Stimulated activated naive B cell treated with anti-CD40 and anti-IgM and Interleukin-4, amounts not matched to agents 10 μg/mL and 1 μg/mL and 100 μg/mL, for 72 hours (primary cell): ENCODE measurements at regions not wholly inside any gene's neighbourhood (a gene's known extent, or its start where the extent isn't known, plus 50 kb on each side); places are given as distances from the start of the nearest gene placed in this dataset.

Experiments used
- ATAC-seq, 2 donors: fragments of 150-1000 bp; cut with Tn5 transposase; replicated peaks; 2 replicates each; pipeline ENCODE4 v1.10.0; 2021; ENCODE audit warnings: moderate library complexity in 1 of 2
- DNase-seq: peaks from one replicate; pipeline ENCODE4 v3.0.0; 2021
- H3K27ac Mint-ChIP-seq: one replicate; pipeline ENCODE4 v1.8.0; 2022; ENCODE audit warnings: mild to moderate bottlenecking, mixed read lengths
- H3K27me3 Mint-ChIP-seq, 2 donors: one replicate each; pipeline ENCODE4 v1.8.0; 2022; ENCODE audit warnings: mixed read lengths in 2 of 2
- H3K36me3 Mint-ChIP-seq, 2 donors: one replicate each; pipeline ENCODE4 v1.8.0; 2022; ENCODE audit warnings: mixed read lengths in 2 of 2, mild to moderate bottlenecking in 1 of 2
- H3K4me1 Mint-ChIP-seq, 2 donors: one replicate each; pipeline ENCODE4 v1.8.0; 2022; ENCODE audit warnings: mixed read lengths in 2 of 2, mild to moderate bottlenecking in 1 of 2
- H3K4me3 Mint-ChIP-seq, 2 donors: one replicate each; pipeline ENCODE4 v1.8.0; 2022; ENCODE audit warnings: mild to moderate bottlenecking in 2 of 2, mixed read lengths in 2 of 2, moderate library complexity in 1 of 2
- H3K9me3 Mint-ChIP-seq, 2 donors: one replicate each; pipeline ENCODE4 v1.8.0; 2022; ENCODE audit warnings: mixed read lengths in 2 of 2, mild to moderate bottlenecking in 1 of 2

GRCh38 chr7:113797420-113798010, 121.3 kb downstream of the PPP1R3A start:
- H3K4me1 Mint-ChIP-seq: no peaks in the 10 kb centered on the region
- H3K27me3 Mint-ChIP-seq: no peaks in the 10 kb centered on the region
- DNase-seq (no peak), ATAC-seq (no peak)
- no peak overlapping the region for H3K27ac Mint-ChIP-seq
- peaks cover 0 to 5% of the 10 kb centered on the region in 2 donors for H3K9me3 Mint-ChIP-seq
- H3K36me3 Mint-ChIP-seq: no peaks in the 10 kb centered on the region
- H3K4me3 Mint-ChIP-seq: no peak overlapping the region

- Mint-ChIP-seq H3K4me1 (no peaks in the 10 kb centered on the region), H3K4me3 (no peak overlapping the region), H3K36me3 (no peaks in the 10 kb centered on the region), H3K9me3 (peaks cover 0 to 5% of the 10 kb centered on the region in 2 donors), H3K27me3 (no peaks in the 10 kb centered on the region), H3K27ac (no peak overlapping the region)
- ATAC-seq (no peak), DNase-seq (no peak)
Measured at GRCh38 chr7:113796557-113796956, 122.3 kb downstream of the PPP1R3A start.

GRCh38 chr7:113794573-113794972, 124.2 kb downstream of the PPP1R3A start:
- H3K27ac Mint-ChIP-seq: no peak overlapping the region
- H3K36me3 Mint-ChIP-seq: no peaks in the 10 kb centered on the region
- peaks cover 0 to 5% of the 10 kb centered on the region in 2 donors for H3K9me3 Mint-ChIP-seq
- ATAC-seq (no peak), DNase-seq (no peak)
- H3K4me1 Mint-ChIP-seq: no peaks in the 10 kb centered on the region
- no peaks in the 10 kb centered on the region for H3K27me3 Mint-ChIP-seq
- H3K4me3 Mint-ChIP-seq: no peak overlapping the region

GRCh38 chr7:113793171-113793570, 125.6 kb downstream of the PPP1R3A start:
- no peak overlapping the region for H3K27ac Mint-ChIP-seq
- no peak overlapping the region for H3K4me3 Mint-ChIP-seq
- ATAC-seq: no peak
- no peaks in the 10 kb centered on the region for H3K27me3 Mint-ChIP-seq
- no peaks in the 10 kb centered on the region for H3K36me3 Mint-ChIP-seq
- peaks cover 0 to 5% of the 10 kb centered on the region in 2 donors for H3K9me3 Mint-ChIP-seq
- H3K4me1 Mint-ChIP-seq: no peaks in the 10 kb centered on the region
- no peak for DNase-seq

- no peaks in the 10 kb centered on the region for H3K27me3 Mint-ChIP-seq
- H3K9me3 Mint-ChIP-seq: peaks cover 0 to 5% of the 10 kb centered on the region in 2 donors
- H3K27ac Mint-ChIP-seq: no peak overlapping the region
Measured at GRCh38 chr7:113790025-113790424, 128.8 kb downstream of the PPP1R3A start.

GRCh38 chr7:113787106-113787505, 131.7 kb downstream of the PPP1R3A start:
- Mint-ChIP-seq H3K27ac (no peak overlapping the region), H3K36me3 (no peaks in the 10 kb centered on the region), H3K9me3 (no peaks in the 10 kb centered on the region), H3K4me1 (no peaks in the 10 kb centered on the region), H3K4me3 (no peak overlapping the region), H3K27me3 (no peaks in the 10 kb centered on the region)
- no peak for ATAC-seq
- no peak for DNase-seq

More at GRCh38 chr7:113790025-113790424, 128.8 kb downstream of the PPP1R3A start:
- Mint-ChIP-seq H3K36me3 (no peaks in the 10 kb centered on the region), H3K4me1 (no peaks in the 10 kb centered on the region), H3K4me3 (no peak overlapping the region)
- DNase-seq (no peak), ATAC-seq (no peak)

GRCh38 chr7:113784956-113785355, 133.9 kb downstream of the PPP1R3A start:
- DNase-seq (no peak), ATAC-seq (no peak)
- H3K9me3 Mint-ChIP-seq: no peaks in the 10 kb centered on the region
- no peaks in the 10 kb centered on the region for H3K4me1 Mint-ChIP-seq
- H3K36me3 Mint-ChIP-seq: no peaks in the 10 kb centered on the region
- H3K27ac Mint-ChIP-seq: no peak overlapping the region
- no peaks in the 10 kb centered on the region for H3K27me3 Mint-ChIP-seq
- H3K4me3 Mint-ChIP-seq: no peak overlapping the region

GRCh38 chr7:113784316-113784715, 134.5 kb downstream of the PPP1R3A start:
- ATAC-seq: no peak

GRCh38 chr7:113783403-113783802, 135.4 kb downstream of the PPP1R3A start:
- Mint-ChIP-seq H3K27ac (no peak overlapping the region), H3K36me3 (no peaks in the 10 kb centered on the region), H3K4me1 (no peaks in the 10 kb centered on the region), H3K9me3 (no peaks in the 10 kb centered on the region), H3K4me3 (no peak overlapping the region), H3K27me3 (no peaks in the 10 kb centered on the region)
- no peak for DNase-seq
- ATAC-seq: no peak

More at GRCh38 chr7:113784316-113784715, 134.5 kb downstream of the PPP1R3A start:
- no peak overlapping the region for H3K4me3 Mint-ChIP-seq
- H3K9me3 Mint-ChIP-seq: no peaks in the 10 kb centered on the region
- no peak for DNase-seq
- no peak overlapping the region for H3K27ac Mint-ChIP-seq
- no peaks in the 10 kb centered on the region for H3K36me3 Mint-ChIP-seq
- H3K4me1 Mint-ChIP-seq: no peaks in the 10 kb centered on the region
- no peaks in the 10 kb centered on the region for H3K27me3 Mint-ChIP-seq

- no peak for ATAC-seq
Measured at GRCh38 chr7:113775804-113776203, 143.0 kb downstream of the PPP1R3A start.

GRCh38 chr7:113775401-113775800, 143.4 kb downstream of the PPP1R3A start:
- H3K4me3 Mint-ChIP-seq: no peak overlapping the region
- no peaks in the 10 kb centered on the region for H3K36me3 Mint-ChIP-seq
- H3K4me1 Mint-ChIP-seq: no peaks in the 10 kb centered on the region
- ATAC-seq (no peak), DNase-seq (no peak)
- no peak overlapping the region for H3K27ac Mint-ChIP-seq
- no peaks in the 10 kb centered on the region for H3K9me3 Mint-ChIP-seq
- no peaks in the 10 kb centered on the region for H3K27me3 Mint-ChIP-seq

More at GRCh38 chr7:113775804-113776203, 143.0 kb downstream of the PPP1R3A start:
- H3K36me3 Mint-ChIP-seq: no peaks in the 10 kb centered on the region
- H3K9me3 Mint-ChIP-seq: no peaks in the 10 kb centered on the region
- H3K27ac Mint-ChIP-seq: no peak overlapping the region
- no peak overlapping the region for H3K4me3 Mint-ChIP-seq
- H3K27me3 Mint-ChIP-seq: no peaks in the 10 kb centered on the region
- no peaks in the 10 kb centered on the region for H3K4me1 Mint-ChIP-seq
- no peak for DNase-seq

- ATAC-seq (peak; percentile 60 to 63), DNase-seq (no peak)
- Mint-ChIP-seq H3K4me1 (no peaks in the 10 kb centered on the region), H3K36me3 (no peaks in the 10 kb centered on the region), H3K27me3 (no peaks in the 10 kb centered on the region), H3K9me3 (no peaks in the 10 kb centered on the region), H3K4me3 (no peak overlapping the region), H3K27ac (no peak overlapping the region)
Measured at GRCh38 chr7:113774182-113774807, 144.5 kb downstream of the PPP1R3A start.

- Mint-ChIP-seq H3K36me3 (no peaks in the 10 kb centered on the region), H3K9me3 (peaks cover 0 to 3% of the 10 kb centered on the region in 2 donors), H3K27me3 (no peaks in the 10 kb centered on the region), H3K4me3 (no peak overlapping the region), H3K4me1 (no peaks in the 10 kb centered on the region), H3K27ac (no peak overlapping the region)
- ATAC-seq: no peak
- DNase-seq: no peak
Measured at GRCh38 chr7:113770146-113770738, 148.6 kb downstream of the PPP1R3A start.

- H3K4me3 Mint-ChIP-seq: no peak overlapping the region
- H3K4me1 Mint-ChIP-seq: no peaks in the 10 kb centered on the region
- H3K36me3 Mint-ChIP-seq: no peaks in the 10 kb centered on the region
- no peak for ATAC-seq
- no peaks in the 10 kb centered on the region for H3K27me3 Mint-ChIP-seq
- peaks cover 0 to 3% of the 10 kb centered on the region in 2 donors for H3K9me3 Mint-ChIP-seq
- H3K27ac Mint-ChIP-seq: no peak overlapping the region
- no peak for DNase-seq
Measured at GRCh38 chr7:113768387-113768786, 150.4 kb downstream of the PPP1R3A start.

- no peak for ATAC-seq
- Mint-ChIP-seq H3K4me3 (no peak overlapping the region), H3K36me3 (no peaks in the 10 kb centered on the region), H3K4me1 (no peaks in the 10 kb centered on the region), H3K27me3 (no peaks in the 10 kb centered on the region), H3K9me3 (peaks cover 2 to 3% of the 10 kb centered on the region in 2 donors), H3K27ac (no peak overlapping the region)
- DNase-seq: no peak
Measured at GRCh38 chr7:113764401-113765035, 154.3 kb downstream of the PPP1R3A start.
